Sigmoid colon (tissue), 4 donors: ENCODE measurements at regions not wholly inside any gene's neighbourhood (a gene's known extent, or its start where the extent isn't known, plus 50 kb on each side); places are given as distances from the start of the nearest gene placed in this dataset.

ENCODE experiments used
- EP300 ChIP-seq, 4 donors: sonication (generic); formaldehyde crosslinking; IDR thresholded peaks; one replicate each; pipeline ENCODE4 v1.6.1; 2017; ENCODE audit warnings: antibody characterized with exemption in 4 of 4
- TF ChIP-seq, protein P1 (sequence below), 4 experiments: fragments of 450-650 bp in 3 of 4; fragments of 200-600 bp in 1 of 4; IDR thresholded peaks; one replicate each; pipeline ENCODE4 v1.5.1; 2016 to 2019; ENCODE audit warnings: antibody characterized with exemption in 4 of 4, mild to moderate bottlenecking in 3 of 4, moderate library complexity in 2 of 4

DNA sequence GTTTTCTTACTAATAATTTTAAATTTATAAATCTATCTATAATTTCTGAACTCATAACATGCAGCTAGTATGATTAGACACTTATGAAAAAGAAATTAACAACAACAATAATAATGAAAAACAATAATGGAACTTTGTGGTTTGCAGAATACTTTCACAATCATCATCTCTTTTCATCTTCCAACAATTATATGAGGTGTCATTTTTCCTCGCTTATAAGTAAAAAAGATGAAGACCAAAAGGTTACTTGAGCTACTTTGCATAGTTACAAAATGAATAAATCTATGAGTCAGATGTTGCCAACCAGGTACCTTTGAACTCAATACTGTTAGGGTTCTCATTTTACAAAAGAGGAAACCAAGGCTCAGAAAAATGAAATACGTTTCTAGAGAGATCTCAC lies 98.5 kb upstream of the ELOVL6 start:
- TF ChIP-seq EP300 (IDR thresholded peaks at IDR 0.05) = no peak
- TF ChIP-seq, protein P1, sequence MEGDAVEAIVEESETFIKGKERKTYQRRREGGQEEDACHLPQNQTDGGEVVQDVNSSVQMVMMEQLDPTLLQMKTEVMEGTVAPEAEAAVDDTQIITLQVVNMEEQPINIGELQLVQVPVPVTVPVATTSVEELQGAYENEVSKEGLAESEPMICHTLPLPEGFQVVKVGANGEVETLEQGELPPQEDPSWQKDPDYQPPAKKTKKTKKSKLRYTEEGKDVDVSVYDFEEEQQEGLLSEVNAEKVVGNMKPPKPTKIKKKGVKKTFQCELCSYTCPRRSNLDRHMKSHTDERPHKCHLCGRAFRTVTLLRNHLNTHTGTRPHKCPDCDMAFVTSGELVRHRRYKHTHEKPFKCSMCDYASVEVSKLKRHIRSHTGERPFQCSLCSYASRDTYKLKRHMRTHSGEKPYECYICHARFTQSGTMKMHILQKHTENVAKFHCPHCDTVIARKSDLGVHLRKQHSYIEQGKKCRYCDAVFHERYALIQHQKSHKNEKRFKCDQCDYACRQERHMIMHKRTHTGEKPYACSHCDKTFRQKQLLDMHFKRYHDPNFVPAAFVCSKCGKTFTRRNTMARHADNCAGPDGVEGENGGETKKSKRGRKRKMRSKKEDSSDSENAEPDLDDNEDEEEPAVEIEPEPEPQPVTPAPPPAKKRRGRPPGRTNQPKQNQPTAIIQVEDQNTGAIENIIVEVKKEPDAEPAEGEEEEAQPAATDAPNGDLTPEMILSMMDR (IDR thresholded peaks at IDR 0.05) = no peak
